NCI-H2029 treated with DMSO at 0.1 percent for 48 hours (cell line): ENCODE measurements at regions not wholly inside any gene's neighbourhood (a gene's known extent, or its start where the extent isn't known, plus 50 kb on each side); places are given as distances from the start of the nearest gene placed in this dataset.

Experiments
- DNase-seq: peaks from one replicate; lab custom pipeline; 2025; lab: John Stamatoyannopoulos, UW

DNA sequence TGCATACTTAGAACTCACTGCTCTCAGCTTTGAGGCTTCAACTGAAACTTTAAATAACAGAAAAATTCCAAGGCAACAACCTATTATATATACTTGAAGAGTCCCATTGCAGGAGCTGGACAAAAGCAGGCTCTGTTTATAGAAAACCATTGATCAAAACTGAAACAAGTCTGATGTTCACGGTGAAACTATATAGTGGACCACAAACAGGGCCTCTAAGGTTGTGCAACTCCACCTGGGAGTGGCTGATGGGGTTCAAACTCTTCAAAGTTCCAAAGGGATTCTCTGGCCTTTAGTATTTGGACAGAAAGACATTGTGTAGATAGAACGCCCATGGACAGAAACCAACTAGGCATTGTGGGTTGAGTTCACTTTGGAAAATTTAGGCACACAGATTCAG, 140.3 kb downstream of the ZC3H11B start:
- no peak for DNase-seq

DNA sequence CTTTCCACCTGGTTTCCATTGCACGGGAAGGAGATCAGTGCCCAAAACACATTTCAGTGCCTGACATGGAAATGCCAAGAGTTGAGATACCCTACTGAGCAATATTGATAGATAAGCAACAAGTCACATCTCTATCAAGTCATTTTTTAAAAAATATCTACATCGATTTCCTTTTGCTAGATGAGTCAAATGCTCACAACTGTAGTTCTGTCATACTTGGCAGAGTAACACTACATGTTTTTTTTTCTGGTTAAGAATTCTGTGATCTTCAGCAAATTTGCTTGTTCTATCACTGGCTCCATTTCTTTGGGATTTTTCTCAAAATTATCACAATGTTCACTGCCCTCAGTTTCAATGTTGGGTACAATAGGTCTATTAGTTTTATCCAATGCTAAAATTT, 145.4 kb downstream of the ZC3H11B start:
- DNase-seq, result no peak

DNA sequence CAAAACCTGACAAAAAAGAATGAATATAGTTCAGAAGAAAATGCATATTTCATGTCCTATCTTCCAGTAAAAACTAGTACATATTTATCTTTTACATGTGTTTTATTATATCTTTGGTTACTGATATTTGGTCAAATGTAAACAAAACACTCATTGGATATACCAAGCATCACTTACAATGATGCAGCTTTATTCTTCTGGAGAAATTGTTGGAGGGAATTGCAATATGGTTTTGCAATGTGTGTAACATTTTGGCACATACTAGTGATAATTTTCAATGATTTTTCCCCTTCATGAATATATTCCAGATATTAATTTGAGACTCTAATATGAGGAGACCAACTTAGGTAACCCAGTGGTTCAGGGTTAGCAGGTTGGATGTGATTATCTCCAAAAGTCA, 146.1 kb downstream of the ZC3H11B start:
- no peak for DNase-seq

DNA sequence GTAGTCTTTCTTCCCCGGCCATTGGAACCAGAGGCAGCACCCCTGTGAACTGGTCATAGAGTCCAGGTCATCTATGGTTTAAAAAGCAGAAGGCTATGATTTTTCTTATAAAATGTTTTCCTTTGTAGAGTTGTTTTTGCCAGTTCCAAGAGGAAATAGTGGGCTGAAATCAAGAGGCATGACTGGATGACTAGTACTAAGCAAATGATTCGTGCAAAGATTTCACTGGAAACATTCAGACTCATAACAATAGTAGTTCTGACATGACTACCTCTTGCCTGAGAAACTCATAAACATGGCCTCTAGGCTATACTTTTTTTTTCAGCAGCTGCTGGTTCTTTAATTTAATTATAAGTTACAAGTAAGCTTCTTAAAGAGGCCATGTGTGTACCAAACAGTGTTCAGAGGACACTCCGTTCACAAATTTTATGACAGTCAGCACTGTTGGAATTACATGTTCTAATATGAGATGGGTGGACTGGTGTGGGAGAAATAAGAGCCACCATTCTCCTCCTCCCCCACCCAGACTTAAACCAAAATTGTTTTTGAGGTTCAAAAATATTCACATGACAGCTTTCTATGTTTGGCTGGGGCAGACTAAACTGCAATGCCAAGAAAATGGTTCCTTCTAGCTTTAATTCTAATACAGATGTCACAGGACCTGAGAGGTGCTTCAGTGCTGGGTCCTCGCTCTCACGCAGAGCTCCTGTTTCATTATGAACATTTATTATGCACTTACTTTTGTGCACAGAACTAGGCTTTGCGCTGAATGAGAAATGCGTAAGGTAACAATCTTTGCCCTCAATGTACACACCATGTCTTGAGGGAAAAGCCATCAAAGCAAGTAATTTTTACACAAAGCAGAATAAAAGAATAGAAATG, 147.5 kb downstream of the ZC3H11B start:
- no peak for DNase-seq

DNA sequence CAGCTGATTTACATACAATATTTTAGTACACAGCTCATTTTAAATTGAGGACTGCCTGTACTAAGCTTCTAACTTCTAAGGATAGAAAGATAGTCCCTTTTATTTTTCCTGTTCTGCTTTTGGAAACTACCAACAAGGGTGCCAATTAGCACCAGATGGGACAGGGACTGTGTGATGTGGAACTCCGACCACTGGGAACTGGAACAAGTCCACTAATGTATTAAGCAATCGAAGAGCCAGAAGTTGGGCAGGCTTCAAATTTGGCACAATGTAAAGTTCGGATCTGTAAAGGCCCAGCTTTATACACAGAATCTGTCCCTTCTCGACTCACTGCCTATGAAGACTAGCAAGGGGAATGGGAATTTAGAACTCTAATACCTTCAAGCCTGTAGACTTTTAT, 149.3 kb downstream of the ZC3H11B start:
- DNase-seq, result no peak

DNA sequence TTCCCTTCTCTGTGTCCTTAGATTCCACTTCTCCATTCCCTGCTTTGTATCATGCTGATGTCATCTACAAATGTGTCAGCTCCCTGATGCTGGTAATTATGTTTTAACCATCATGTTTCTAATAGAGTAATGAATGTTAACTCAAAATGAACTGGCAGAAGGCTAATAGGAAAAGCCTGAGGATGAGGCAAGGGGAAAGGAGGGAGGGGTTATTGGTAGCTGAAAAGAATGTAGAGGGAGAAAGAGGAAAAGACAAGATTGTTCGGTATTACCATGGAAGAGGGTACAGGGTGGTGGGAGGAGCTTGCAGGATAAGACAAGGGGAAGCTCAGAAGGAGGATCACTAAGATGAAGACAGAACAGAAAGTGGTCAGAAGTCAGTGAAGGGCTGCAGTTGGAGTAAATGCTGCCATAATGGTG, 150.9 kb downstream of the ZC3H11B start:
- DNase-seq, result no peak

DNA sequence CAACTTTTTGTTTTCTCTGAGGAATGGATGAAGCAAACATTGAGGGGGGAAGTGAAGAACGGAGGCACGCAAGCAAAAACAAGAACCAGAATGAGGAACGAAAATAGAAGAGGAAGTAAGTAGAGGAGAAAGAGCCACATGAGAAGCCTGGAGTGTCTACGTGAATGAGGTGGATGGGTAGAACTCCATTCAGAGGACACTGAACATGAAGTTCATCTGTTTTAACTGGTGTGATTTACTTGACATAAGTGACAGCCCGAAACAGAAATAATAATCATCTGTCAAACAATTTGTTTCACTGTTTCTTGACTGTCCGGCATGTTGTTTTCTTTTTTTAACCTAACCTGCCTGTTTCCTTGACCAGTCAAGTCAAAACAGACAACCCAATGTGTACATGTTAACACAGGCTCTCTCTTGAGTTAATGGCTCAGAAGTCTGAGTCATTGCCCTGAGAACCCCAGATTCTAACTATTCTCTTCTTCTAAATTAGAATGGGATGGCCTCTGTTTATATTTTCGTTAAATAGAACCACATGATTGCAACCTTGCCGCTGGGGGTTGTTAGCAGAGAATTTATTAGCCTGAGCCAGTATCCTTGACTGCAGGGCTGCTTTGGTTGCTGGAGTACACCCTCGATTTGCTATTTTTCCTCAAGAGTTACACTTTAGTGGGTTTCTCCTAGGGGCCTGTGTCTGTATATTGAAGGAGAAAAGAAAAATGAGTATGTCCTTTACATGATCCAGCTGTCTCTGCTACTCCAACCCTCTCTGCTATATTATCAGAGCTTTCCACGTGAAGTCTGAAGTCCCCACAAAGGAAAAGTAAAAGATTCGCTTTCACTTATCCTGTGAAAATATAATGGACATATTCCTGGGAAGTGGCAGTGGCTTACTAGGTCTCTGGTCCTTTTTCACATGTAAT, 151.7 kb downstream of the ZC3H11B start:
- DNase-seq, result no peak

DNA sequence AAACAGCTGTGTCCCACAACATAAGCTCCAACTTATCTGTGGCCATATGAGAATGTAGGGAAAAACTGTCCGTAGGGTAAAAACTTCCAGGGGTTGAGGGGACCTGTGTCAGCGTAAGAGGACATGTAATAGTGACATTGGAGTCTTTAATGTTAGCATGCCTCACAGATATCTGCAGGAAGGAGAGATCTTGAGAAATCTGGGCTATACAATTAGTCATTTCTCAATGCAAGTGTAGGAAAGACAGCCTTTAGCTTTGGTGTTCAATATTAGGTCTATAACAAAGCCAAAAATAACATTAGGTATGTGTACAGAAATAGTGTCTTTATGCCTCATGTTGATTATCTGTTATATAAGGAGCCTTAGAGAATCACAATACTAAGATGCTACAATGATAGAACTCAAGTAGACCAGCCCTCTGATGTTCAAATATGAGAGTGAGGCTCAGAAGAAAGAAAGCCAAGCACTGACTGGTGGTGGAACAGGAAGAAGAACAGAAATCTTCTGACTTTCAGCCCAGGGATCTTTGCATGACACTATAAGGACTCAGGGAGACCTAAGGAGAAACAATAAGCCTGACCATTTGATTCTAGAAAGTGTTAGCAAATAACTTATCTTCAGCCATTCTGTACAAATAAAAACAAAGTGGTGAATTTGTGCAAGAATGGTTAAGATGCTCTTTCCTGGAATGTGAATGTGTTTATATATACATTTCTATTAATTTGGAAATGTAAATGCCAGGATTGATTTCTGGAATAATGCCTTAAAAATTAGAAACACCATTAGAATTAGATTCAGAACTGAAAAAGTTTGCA, 152.6 kb downstream of the ZC3H11B start:
- no peak for DNase-seq

DNA sequence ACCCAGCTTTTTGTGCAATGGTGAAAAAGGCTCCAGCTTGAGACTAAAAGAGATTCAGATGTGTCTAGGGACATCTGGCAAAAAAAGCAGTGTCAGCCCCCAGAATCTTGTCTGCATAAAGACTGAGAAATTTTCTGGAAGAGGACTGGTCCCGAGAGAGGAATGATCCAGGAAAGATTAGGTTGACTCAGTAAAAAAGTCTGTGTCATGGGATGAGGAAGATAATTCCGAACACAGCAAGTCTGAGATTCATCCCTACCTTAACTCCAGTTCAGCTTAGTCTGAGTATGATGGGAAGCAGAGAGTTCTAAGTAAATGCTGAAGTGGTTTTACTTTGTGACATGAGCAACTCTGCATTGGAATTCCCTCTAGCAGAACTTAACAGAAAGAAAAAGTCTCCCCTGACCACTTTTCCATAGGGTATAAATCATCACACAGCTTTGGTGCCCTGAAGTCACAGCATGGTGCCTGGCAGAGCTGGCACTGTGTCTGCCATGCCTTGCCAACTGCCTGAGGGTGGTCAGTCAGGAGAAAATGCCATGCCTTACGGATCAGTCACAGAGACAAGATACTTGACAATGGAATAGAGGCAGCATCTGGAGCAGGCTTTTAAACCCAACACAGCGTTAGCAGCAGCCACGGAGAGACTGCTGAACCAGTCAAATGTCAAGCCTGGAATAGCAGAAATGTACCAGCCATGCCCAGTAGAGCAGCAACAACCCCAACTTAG, 153.4 kb downstream of the ZC3H11B start:
- no peak for DNase-seq

DNA sequence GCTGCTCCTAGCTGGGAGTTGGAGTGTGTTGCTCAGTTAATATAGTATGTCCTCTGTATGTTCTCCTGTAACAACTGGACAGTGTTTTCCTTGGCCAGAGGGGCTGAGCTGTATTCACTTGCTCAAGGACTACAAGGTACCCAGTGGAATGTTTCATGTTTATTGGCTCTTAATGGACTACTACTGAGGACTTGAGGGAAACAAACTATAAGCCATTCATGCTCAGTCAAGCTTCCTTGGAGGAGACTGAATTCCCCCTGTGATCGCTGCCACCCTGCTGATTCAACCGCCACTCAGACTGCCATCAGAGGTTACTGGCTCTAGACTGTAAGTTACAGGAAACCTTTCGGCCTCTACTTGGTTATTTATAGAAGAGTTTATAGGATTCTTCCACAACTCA, 166.6 kb downstream of the ZC3H11B start:
- no peak for DNase-seq

DNA sequence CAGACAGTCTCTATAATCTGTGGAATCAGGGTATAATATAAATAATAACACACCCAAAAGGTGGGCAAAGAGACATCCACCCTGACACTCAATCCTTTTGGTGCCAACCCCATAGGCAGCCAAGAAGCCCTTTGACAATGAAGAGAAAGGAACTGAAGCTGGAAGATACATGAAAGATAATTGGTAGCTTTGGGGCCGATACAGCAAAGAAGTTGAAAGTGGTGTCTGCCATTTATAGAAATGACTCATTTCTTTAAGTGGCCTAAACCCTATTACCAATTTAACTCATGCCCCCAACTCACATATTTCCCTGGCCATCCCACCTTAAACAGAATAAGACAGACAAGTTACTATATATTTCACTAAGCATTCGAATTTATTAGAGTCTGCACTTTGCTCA, 167.0 kb downstream of the ZC3H11B start:
- no peak for DNase-seq

DNA sequence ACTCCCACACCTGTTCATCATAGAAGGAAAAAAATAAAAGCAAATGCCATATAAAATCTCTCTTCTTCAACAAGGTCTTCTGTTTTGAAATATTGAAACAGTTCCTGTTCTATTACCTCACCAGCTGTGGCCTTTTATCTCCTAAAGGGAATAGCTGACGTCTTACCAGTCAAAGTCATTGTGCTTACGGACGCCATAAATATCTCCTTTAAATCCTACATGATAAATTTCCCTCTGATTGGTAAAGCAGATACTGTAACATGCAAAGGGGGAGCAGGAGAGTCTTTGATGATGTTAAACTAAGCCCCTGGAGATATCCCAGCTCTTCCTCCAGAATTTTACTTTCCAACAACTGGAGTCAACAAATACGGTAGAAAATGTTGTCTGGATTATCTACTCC, 168.4 kb downstream of the ZC3H11B start:
- DNase-seq, result no peak

DNA sequence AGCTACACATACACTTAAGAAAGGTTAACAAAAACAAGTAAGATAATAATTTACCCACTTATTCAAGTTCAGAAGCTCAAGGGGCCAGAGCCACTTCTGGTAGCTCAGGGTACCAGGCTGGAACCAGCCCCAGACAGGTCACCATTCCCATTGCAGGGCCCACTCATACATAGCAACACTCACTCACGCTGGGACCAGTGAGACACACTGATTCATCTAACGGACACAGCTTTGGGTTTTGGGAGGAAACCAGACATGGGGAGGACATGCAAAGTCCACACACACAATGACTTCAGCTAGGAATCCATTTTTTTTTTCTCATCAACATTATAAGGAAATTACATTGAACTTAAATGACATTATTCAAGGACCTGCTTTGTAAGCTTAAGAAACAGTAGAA, 169.1 kb downstream of the ZC3H11B start:
- DNase-seq, result no peak

DNA sequence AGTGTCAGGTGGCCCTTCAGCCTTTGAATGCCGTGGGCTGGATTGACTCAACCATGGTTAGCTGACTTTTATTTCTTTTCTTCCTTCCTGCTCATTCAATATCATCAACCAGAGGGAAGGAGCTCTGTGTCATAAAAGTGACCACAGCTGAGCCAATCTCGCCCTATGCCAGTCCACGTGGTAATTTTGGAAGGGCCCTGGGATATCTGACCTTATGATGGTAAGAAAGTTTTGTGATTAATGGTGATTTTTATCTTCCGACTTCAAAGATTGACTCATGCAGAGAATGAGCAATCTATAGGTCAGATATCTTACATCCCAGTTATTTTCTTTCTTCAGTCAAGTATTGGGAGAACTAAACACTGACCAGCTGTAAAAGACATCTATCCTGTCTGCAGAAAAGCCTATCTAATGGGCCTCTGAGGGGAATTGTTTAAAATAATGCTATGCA, 170.3 kb downstream of the ZC3H11B start:
- no peak for DNase-seq

DNA sequence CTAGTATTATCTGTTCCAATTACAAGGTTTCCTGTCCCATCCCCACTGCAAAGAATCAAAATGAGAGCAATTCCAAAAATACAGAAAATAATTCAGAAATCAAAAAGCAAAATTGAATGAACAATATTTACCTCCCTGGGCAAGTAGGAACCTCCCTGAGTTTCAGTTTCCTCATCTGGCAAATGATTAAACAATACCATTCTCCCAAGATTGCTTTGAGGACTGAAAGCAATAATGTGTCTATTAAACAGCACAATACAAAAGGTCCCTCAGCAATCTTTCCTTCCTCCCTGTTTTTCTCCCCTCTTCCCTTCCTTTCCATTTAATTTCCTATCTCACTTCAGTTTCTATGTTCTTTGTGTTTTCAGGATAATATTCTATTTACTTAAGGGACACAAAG, 171.0 kb downstream of the ZC3H11B start:
- no peak for DNase-seq

DNA sequence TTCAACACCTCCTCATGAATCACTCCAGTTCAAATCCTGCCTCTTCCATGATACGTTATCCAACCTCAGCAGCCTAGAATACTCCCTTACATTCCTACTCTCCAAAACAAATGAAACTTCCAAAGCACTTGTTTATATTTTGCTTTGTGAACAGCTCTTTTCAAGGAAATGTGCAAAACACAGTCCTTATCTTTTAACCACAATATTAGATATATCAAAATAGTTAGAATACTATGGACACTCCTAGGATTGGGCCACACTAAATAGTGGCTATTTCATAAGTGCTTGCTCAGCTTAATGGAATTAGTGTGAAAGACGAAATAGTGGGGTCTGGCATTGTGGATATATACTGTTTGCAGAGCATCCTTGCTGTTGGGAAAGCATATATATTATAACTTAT, 173.5 kb downstream of the ZC3H11B start:
- no peak for DNase-seq

DNA sequence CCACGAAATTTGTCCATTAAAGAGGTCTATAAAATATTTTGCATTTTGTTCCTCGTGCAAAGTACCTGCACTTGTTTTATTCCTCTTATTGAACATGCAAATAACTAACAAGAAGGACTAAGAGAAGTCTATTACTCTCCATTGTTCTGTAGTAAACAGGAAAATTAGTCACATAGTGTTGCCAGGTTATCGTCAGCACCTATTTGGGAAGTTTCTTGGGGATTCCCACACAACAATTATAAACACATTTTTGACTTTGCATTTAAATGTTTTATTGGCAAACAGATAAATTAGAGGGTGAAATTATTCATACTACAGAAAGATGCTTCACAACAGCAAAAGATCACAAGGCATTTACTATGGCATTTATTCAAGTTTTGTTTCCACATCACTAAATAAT, 174.5 kb downstream of the ZC3H11B start:
- no peak for DNase-seq

DNA sequence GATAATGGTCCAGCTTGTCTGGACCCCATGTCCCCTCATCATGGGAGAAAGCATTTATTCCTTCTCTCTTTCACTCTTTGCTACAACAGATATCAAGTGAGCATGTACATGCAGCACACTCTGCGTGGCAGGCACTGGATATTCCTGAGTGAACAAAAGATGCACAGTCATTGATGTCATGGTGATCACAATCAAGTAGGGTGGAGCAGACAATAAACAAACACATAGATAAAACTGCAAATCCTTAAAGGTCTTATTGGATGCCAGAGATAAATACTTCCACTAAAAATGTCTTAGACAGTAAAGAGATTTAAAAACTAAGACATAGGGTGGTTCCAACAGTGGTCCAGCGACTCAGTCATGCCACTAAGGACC, 178.0 kb downstream of the ZC3H11B start:
- DNase-seq, result no peak

DNA sequence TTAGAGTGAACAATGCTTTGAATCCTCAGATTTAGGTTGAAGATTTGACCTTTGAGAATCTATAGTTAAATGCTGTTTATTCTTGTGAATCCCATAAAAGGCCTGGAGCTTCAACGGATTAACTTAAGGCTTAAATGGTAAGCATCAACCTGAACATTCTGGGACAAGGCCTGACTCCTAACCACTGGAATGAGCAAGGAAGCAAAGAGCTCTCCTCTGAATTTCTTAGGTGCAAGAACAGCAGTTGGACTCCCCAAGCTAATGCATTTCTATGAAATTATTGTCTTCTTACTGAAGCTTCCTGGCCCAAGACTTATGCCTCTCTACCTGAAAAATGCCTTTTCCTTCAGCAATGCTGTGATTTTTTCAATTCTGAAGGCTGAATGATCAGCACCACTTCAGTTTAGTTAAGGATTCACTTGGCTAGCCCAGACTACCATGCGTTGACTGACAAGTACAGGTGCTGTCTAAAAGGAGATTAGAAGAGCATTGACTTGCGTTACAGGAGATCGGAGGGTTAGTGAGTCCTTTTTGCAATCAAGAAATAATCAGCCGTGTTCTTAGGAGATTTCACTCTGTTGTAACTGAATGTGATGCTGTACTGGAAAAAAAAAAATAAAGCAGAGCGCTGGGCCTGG, 178.5 kb downstream of the ZC3H11B start:
- no peak for DNase-seq

DNA sequence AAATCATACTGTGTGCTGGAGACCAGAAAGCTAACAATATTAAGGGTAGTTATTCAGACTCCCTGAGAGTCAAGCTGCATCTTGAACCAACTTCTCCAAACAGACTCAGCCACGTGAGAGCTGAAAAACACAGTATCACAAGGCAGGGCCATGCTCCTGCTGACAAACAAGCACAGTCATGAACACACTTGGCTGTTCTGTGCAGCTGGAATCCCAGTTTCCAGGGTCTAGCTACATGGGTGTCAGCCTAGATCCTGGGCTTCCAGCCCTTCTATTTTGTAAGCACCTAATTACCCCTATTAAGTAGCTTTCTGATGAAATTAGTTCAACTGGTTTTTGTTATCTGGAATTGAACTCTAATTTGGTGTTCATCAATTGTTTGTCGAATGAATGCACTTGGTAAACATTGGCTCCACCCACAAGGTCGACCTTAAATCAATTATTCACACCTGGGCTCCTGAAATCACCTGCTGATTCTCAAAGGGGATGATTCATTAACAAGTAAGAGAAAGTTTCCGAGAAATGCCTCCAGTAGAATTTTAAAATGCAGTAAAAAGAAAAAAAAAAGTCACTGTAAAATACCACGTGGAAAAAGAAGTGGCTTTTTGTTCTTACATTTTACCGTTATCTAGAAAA, 179.3 kb downstream of the ZC3H11B start:
- no peak for DNase-seq

DNA sequence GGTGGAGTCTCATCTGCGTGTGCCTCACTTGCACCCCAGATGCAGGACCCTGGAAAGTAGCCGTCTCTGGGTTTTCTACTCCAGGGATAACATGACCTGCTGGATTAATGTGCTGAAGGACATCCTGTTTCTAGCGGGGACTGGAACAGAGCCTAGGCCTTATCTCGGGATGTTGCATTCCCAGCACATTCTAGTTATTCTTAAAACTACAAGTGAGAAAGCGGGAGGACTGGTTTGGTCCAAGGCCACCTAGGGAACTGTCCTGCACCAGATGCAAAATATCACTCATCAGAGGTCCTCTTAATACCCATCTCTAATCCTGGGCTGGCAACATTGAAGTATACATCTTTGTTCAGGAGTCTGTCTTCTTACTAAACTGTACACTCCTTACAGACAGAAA, 179.9 kb downstream of the ZC3H11B start:
- no peak for DNase-seq
